Gastrocnemius medialis (tissue), 4 donors: ENCODE measurements at regions not wholly inside any gene's neighbourhood (a gene's known extent, or its start where the extent isn't known, plus 50 kb on each side); places are given as distances from the start of the nearest gene placed in this dataset.

Experiments used
- POLR2A ChIP-seq, 2 donors: fragments of 450-650 bp; IDR thresholded peaks; one replicate each; pipeline ENCODE4 v1.6.1; 2017; ENCODE audit warnings: antibody characterized with exemption in 2 of 2, mild to moderate bottlenecking in 2 of 2, moderate library complexity in 2 of 2
- TF ChIP-seq, protein P1 (sequence below), 5 experiments: fragments of 450-650 bp in 3 of 5; fragments of 200-600 bp in 2 of 5; sonication (generic) in 2 of 5; IDR thresholded peaks in 4 of 5; conservative IDR thresholded peaks in 1 of 5; 1 replicate in 4 of 5; 2 replicates in 1 of 5; pipeline ENCODE4 v1.5.1; 2016 to 2019; ENCODE audit warnings: antibody characterized with exemption in 5 of 5, mild to moderate bottlenecking in 3 of 5, moderate library complexity in 3 of 5

DNA sequence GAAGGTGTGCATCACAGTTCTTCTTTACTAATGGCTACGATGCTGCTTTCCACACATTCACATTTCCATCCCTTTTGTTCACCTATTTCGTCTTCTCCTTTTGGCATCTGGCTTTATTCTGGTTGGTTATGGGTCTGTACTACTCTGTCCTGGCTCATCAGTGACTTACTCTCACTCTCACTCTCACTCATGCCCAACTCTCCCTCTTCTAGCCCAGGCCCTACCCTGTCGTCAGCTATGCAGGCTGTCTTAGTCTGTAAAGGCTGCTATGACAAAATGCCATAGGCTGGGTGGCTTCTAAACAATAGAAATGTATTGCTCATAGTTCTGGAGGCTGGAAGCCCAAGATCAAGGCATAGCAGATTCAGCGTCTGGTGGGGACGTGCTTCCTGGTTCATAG, 105.6 kb upstream of the PUDP start:
- TF ChIP-seq, protein P1, sequence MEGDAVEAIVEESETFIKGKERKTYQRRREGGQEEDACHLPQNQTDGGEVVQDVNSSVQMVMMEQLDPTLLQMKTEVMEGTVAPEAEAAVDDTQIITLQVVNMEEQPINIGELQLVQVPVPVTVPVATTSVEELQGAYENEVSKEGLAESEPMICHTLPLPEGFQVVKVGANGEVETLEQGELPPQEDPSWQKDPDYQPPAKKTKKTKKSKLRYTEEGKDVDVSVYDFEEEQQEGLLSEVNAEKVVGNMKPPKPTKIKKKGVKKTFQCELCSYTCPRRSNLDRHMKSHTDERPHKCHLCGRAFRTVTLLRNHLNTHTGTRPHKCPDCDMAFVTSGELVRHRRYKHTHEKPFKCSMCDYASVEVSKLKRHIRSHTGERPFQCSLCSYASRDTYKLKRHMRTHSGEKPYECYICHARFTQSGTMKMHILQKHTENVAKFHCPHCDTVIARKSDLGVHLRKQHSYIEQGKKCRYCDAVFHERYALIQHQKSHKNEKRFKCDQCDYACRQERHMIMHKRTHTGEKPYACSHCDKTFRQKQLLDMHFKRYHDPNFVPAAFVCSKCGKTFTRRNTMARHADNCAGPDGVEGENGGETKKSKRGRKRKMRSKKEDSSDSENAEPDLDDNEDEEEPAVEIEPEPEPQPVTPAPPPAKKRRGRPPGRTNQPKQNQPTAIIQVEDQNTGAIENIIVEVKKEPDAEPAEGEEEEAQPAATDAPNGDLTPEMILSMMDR (IDR thresholded peaks at IDR 0.05 in 4 of 5, conservative IDR thresholded peaks at IDR 0.05 in 1 of 5), result no peak
- no peak for TF ChIP-seq POLR2A (IDR thresholded peaks at IDR 0.05)
